22Rv1 (cell line): ENCODE measurements at regions not wholly inside any gene's neighbourhood (a gene's known extent, or its start where the extent isn't known, plus 50 kb on each side); places are given as distances from the start of the nearest gene placed in this dataset.

ENCODE experiments used
- H3K27ac ChIP-seq: fragments of 450-650 bp; 2 replicates; pipeline ENCODE4 v1.5.1; 2017
- CTCF ChIP-seq: fragments of 450-650 bp; IDR thresholded peaks from 2 replicates; pipeline ENCODE4 v1.5.1; 2017; ENCODE audit warnings: mild to moderate bottlenecking
- ZFX ChIP-seq: fragments of 450-650 bp; IDR thresholded peaks from 2 replicates; pipeline ENCODE4 v1.6.1; 2017; ENCODE audit warnings: antibody characterized with exemption, borderline replicate concordance

GRCh38 chr21:16863908-16864307, 648.9 kb upstream of the CXADR start:
- TF ChIP-seq CTCF (no peak), ZFX (no peak)
- H3K27ac ChIP-seq, result no peak overlapping the region

- TF ChIP-seq CTCF (no peak), ZFX (no peak)
- no peak overlapping the region for H3K27ac ChIP-seq
Observed at GRCh38 chr21:16865632-16866031, 647.2 kb upstream of the CXADR start.

- TF ChIP-seq CTCF (no peak), ZFX (no peak)
- no peak overlapping the region for H3K27ac ChIP-seq
Observed at GRCh38 chr21:16866851-16867250, 646.0 kb upstream of the CXADR start.

- no peak for TF ChIP-seq ZFX
- TF ChIP-seq CTCF, result no peak
- no peak overlapping the region for H3K27ac ChIP-seq
Observed at GRCh38 chr21:16870103-16870502, 642.7 kb upstream of the CXADR start.

GRCh38 chr21:16872616-16873015, 640.2 kb upstream of the CXADR start:
- no peak overlapping the region for H3K27ac ChIP-seq
- TF ChIP-seq ZFX (no peak), CTCF (no peak)

- no peak overlapping the region for H3K27ac ChIP-seq
- no peak for TF ChIP-seq ZFX
Observed at GRCh38 chr21:16873176-16873575, 639.7 kb upstream of the CXADR start.

GRCh38 chr21:16873596-16873995, 639.2 kb upstream of the CXADR start:
- TF ChIP-seq CTCF (no peak), ZFX (no peak)
- H3K27ac ChIP-seq, result no peak overlapping the region

- H3K27ac ChIP-seq, result no peak overlapping the region
- TF ChIP-seq ZFX, result no peak
- no peak for TF ChIP-seq CTCF
Observed at GRCh38 chr21:16879479-16879878, 633.4 kb upstream of the CXADR start.
